HTR-8/SVneo (cell line): ENCODE measurements at regions not wholly inside any gene's neighbourhood (a gene's known extent, or its start where the extent isn't known, plus 50 kb on each side); places are given as distances from the start of the nearest gene placed in this dataset.
"Not testable (repeated sequence)": the region's sequence is repeated elsewhere in the genome, so short reads cannot be mapped to it uniquely, and the experiment has no call there.

Experiments
- DNase-seq: peaks from one replicate; pipeline ENCODE4 v3.0.0; 2011; ENCODE audit warnings: low spot score, mixed read lengths; ENCODE audit not compliant: insufficient read length
- FAIRE-seq: peaks from 2 replicates; lab custom pipeline; 2011; peaks lifted over from hg19 to GRCh38; lab: Jason Lieb, UNC

DNA sequence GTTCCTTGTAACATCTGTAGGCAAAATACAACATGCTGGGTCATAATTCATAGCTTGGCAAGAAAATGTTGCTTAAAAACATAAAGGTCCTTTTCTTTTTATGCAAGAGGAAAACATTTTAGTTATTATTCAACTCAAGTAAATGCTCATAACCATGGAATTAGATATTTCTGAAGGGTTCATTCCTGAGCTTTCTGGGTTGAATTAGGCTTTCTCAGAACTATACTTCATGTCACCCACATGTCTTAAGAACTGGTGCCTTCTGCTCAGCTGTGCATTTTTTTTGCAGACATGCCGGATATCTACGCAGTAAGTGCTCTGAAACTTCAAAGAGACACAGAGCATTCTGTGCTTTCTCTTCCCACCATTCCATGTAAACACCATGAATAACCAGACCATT is 571.4 kb downstream of the TTLL7 start:
- FAIRE-seq, DNase-seq: not testable (repeated sequence)

DNA sequence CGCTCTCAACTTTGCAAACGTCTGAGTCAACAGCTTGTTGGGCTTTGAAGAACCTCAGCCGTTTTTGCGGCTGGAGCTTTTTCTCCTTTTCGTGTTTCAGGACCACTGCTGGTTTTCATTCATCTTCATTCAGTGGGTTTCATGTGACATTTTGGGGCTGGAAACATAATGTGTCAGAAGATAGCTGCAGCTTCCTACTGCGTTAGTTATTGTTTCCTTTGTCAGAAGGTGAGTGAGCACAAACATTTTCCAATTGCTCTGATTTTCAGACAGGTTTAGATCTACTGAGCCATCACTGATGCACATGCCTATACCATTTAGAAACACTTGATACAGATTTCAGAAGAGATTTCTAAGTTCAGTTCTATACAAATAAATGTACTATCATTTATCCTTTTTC is 575.5 kb downstream of the TTLL7 start:
- not testable (repeated sequence) for DNase-seq, FAIRE-seq

DNA sequence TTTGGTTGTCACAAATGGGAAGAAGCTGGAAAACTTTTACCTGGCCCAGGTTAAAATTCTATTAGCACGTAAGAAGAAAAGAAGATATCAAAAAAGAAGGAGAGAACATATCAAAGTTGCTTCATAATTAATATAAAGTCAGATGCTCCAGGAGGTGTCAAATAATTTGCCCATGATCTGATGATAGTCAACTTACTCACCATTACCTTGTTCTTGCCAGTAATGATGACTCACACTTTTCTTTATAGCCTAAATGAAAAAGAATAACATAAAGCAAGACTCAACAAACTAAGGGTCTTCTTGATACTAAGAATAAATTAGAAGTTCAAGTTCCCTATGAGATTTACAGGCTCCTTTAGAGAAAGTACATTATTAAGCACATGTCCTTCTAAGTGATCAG is 580.4 kb downstream of the TTLL7 start:
- FAIRE-seq (no peak), DNase-seq (no peak)

GRCh38 chr1:83413839-83414107 is 585.2 kb downstream of the TTLL7 start:
- FAIRE-seq, DNase-seq: not testable (repeated sequence)

DNA sequence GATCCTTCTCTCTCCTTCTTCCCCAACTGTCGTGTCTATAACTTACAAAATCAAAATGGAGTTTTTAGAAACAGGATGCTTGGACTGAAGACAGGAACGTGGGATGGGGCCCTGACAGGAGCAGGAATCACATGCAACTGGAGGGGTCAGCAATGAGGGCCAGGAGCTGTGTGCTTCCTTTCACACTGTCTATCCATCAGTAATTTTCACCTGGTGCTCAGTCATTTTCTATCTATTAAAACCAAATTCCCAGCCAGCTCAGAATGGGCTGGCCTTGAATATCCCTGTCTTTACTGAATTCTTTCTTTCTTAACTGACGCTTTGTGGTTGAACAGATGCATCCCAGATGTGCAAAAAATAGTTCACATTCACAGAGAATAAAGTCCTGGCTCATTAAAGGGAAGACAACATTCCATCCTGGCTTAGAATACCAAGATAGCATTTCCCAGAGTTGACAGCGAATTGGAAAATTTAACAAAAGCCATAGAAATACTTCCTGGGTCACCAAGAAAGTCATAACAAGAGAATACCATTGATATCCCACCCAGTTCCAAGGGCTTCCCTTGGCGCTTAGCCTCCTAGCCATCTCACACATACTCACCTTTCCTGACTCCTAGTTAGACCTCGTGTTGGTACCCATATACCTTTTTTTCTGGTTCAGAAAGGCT is 588.1 kb downstream of the TTLL7 start:
- DNase-seq, FAIRE-seq: not testable (repeated sequence)

- FAIRE-seq, DNase-seq: not testable (repeated sequence)
These were observed 592.1 kb downstream of the TTLL7 start for GRCh38 chr1:83406693-83407371.

DNA sequence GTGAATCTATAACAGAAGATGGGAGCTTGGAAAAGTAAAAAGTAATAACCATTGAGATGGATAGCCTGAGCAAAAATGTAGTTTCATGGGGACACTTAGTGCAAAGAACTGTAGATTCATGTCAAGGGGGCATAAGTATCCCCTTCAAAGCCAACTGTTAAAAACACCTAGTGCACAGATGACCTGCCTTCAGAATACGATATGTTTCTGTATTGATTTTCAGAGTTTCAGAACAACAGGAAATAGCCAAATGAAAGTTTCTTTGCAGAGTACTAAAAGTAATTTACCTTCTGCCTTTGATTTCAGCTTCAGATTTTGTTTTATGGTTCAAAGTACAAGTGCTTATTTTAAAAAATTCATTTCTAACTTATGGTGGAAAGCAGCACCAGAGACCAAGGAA is 593.1 kb downstream of the TTLL7 start:
- FAIRE-seq, DNase-seq: not testable (repeated sequence)

DNA sequence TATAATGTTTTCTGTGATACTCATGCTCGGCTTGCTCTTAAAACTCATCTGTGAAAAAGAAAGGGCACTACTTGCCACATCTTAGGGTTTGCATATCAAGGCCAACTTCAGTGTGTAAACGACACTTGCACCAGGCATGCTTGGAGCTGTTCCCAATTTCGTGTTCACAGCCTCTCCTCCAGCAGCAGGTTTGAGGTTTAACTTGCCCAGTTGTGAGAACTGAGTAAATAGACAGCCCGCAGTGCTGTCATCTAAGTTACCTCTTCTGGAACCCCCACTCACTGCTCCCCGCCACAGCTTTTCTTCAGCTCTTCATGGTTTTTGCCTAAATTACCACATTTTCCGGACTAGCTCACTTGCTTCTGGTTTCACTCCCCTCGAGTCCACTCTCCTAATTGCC is 595.4 kb downstream of the TTLL7 start:
- DNase-seq, FAIRE-seq: not testable (repeated sequence)

DNA sequence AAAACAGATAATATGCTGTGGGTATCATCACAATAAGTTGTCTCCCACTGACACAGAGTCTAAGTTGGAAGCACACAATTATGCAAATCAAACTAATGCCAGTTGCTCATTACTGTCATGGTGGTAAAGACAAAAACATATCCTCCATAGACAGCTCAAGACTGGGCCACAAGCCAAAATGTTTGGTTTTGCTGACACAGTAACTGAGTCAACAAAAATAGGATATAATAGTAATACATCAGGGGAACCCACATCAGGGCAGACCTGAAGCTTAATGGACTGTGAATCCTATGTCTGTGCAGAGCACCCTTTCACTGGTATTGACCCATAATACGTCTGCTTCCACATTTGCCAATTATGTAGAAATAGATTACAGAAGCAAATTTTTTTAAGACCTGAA is 597.8 kb downstream of the TTLL7 start:
- not testable (repeated sequence) for FAIRE-seq, DNase-seq

- not testable (repeated sequence) for FAIRE-seq, DNase-seq
These were observed 598.8 kb downstream of the TTLL7 start for GRCh38 chr1:83400173-83400572.

DNA sequence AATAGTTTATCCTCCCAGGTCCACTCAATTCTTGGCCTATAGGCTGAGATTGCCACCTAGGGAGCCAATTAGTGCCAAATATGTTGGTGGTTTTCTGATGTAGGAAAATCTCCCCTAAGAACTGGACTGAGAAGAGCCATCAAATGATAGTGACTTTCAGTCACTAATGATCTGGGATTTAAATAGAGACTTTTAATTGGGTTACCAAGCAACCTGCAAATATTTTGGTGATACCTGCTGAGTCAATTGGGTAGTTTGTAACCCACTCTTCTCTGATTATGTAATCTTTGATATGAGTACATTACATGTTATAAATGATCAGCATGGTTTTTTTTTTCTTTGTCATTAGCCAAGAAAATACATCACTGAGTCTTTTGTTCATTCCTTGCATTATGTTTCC is 600.8 kb downstream of the TTLL7 start:
- DNase-seq, FAIRE-seq: not testable (repeated sequence)

GRCh38 chr1:83395130-83395529 is 603.8 kb downstream of the TTLL7 start:
- FAIRE-seq, DNase-seq: not testable (repeated sequence)

GRCh38 chr1:83386946-83387345 is 612.0 kb downstream of the TTLL7 start:
- not testable (repeated sequence) for DNase-seq, FAIRE-seq

DNA sequence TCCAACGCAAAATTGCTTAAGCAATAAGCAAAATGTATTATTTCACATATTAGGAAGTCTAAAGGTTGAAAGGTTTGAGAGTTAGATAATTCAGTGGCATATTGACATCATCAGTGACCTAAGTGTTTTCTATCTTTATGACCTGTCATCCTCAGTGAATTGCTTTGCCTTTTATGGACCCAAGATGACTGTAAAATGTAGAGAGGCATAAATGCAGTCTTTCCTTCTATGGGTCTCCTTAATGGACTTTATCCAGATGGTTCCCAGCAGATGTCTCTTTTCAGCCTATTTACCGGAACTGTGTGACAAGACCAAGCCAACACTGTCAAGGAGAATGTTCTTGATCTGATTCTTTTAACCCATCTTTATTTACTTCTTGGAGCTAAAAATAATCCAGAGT is 615.8 kb downstream of the TTLL7 start:
- FAIRE-seq, DNase-seq: not testable (repeated sequence)

- not testable (repeated sequence) for DNase-seq, FAIRE-seq
These were observed 625.9 kb downstream of the TTLL7 start for GRCh38 chr1:83373018-83373417.

- not testable (repeated sequence) for FAIRE-seq
These were observed 629.1 kb downstream of the TTLL7 start for GRCh38 chr1:83369853-83370252.

DNA sequence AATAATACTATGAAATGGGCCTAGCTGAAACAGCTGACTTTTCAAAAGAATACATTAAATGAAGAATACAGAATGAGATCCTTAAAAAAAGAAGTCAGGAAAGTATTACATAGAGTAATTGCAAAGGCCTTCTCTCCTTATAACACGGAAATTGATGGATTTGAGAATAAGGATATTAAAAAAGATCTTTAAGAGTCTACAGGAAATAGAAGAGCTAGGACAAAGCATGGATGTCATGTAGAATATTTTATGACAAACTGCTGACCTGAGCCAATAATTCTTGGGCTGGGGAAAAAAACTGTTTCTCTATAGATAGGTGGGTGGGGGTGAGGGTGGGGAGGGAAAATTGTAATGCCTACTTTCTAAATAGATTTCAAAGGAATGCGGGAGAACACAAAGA is 633.6 kb downstream of the TTLL7 start:
- DNase-seq, FAIRE-seq: not testable (repeated sequence)

More at GRCh38 chr1:83369853-83370252, 629.1 kb downstream of the TTLL7 start:
- DNase-seq: not testable (repeated sequence)

DNA sequence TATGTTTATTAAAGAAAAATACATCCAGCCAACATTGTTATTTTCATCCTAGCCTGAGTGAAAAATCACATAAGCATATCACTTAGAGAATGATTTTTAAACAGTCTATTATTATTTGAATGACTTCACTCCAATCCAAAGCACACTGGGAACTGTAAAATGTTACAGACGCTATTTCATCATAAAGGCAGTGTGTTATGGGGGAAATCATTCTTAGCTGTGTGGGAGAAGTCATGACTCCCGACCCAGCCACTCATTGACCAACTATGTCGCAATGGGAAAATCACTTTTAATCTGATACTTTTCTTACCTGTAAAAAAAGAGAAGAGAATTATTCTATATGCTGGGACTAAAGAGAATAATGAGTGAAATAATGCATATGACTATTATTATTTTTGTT is 653.6 kb downstream of the TTLL7 start:
- not testable (repeated sequence) for FAIRE-seq, DNase-seq

DNA sequence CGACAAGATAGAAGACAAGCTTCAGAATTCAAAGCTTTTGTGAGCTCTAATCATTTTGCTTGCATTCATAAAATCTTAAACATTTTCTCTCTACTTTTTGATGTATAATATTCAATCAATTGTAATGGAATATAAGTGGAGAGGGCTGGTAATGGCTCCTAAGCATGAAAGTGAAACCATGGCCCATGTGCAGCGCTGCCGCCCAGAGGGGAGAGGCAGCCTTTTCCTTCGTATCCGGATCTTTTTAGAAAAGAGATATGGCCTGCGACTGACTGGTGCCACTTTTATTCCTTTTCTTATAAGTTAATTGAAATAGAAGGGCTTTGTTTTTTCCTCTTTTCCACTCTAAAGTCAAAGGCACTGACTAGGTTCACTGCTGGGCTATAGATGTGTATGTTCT is 655.2 kb downstream of the TTLL7 start:
- FAIRE-seq, DNase-seq: not testable (repeated sequence)

GRCh38 chr1:83342995-83343394 is 655.9 kb downstream of the TTLL7 start:
- not testable (repeated sequence) for FAIRE-seq, DNase-seq

GRCh38 chr1:83332308-83332707 is 666.6 kb downstream of the TTLL7 start:
- FAIRE-seq, DNase-seq: not testable (repeated sequence)
